ENCODE measurements at regions not wholly inside any gene's neighbourhood (a gene's known extent, or its start where the extent isn't known, plus 50 kb on each side); places are given as distances from the start of the nearest gene placed in this dataset.

DNA sequence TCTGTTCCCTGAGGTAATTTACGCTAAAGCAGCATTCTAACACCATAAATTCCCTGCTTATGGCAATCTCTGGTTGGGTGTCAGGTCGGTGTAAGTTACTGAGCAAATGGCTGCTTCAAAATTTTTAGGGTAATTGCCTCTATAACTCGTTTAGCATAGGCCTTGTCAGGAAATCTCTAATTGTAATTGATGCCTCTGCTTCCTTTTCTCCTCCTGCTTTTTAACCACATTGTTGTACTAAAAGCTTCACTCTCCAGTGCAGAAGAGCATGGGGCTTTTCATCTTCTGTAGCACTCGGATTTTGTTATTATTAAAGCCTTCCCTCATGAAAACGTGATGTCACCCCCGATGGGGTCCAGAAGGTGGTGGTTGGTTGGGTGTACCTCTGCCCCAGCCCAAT is 141.6 kb upstream of the NBPF11 start:
- TF ChIP-seq, protein P1, sequence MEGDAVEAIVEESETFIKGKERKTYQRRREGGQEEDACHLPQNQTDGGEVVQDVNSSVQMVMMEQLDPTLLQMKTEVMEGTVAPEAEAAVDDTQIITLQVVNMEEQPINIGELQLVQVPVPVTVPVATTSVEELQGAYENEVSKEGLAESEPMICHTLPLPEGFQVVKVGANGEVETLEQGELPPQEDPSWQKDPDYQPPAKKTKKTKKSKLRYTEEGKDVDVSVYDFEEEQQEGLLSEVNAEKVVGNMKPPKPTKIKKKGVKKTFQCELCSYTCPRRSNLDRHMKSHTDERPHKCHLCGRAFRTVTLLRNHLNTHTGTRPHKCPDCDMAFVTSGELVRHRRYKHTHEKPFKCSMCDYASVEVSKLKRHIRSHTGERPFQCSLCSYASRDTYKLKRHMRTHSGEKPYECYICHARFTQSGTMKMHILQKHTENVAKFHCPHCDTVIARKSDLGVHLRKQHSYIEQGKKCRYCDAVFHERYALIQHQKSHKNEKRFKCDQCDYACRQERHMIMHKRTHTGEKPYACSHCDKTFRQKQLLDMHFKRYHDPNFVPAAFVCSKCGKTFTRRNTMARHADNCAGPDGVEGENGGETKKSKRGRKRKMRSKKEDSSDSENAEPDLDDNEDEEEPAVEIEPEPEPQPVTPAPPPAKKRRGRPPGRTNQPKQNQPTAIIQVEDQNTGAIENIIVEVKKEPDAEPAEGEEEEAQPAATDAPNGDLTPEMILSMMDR (IDR thresholded peaks at IDR 0.05): no peak
- no peak for TF ChIP-seq EP300 (IDR thresholded peaks at IDR 0.05)
